ENCODE measurements at regions not wholly inside any gene's neighbourhood (a gene's known extent, or its start where the extent isn't known, plus 50 kb on each side); places are given as distances from the start of the nearest gene placed in this dataset.

DNA sequence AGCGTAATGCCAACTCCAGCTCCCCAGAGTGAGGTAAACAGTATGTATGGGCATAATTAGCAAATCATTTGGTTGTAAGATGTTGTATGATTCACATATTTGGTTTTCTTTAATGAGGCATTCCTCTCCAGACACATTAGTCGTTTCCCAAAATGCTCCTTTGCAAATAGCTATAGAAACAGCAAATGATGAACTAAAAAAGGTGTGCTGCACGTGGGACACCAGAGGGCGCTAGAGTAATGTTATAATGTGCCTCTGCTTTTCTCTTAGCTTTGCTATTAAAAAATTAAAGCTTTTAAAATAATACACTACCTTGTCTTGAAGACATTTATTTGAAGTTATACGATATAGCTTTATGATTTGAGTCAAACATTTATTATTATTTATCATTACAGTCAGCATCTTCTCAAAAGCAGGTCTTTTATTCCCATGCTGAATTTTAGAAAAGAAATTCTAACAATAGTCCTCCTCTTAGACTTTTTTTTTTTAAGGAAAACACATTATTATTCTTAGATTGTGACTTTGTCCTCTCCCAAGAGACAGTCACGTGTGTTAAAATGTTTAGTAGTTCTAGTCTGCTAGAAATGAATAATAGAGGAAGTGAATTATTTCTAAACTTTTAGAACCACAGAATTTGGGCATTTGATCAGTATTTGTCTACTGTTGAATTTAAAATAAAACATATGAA is 121.6 kb upstream of the FRY start:
- no peaks in the 10 kb centered on the region for H3K36me3 Mint-ChIP-seq (ENCODE audit: insufficient read depth, unreplicated experiment)
- peak; percentile 74 for DNase-seq (ENCODE audit: unreplicated experiment)
- ChIA-PET CTCF (interaction anchor here (0.5 to 4.4 kb wide), 71 partner anchors 8 to 1896 kb away, joined by 3 to 31 read pairs (median 4); partner anchors contain the start of genes BRCA2 and ZAR1L), POLR2A (interaction anchor here (1.1 to 1.9 kb wide), 5 partner anchors 36 to 671 kb away, joined by 3 to 14 read pairs (median 5); partner anchors contain the start of genes BRCA2 and ZAR1L)
- H3K9me3 Mint-ChIP-seq (ENCODE audit: unreplicated experiment), result no peaks in the 10 kb centered on the region
- no peak overlapping the region for H3K27ac Mint-ChIP-seq (ENCODE audit: low read depth, unreplicated experiment)
- intact Hi-C loops (cut with micrococcal nuclease), result loop anchor here (1.0 to 10.0 kb wide), 2 partner anchors 105 to 336 kb away; no protein-coding TSS in a partner anchor
- no peak overlapping the region for H3K4me3 Mint-ChIP-seq (ENCODE audit: unreplicated experiment)
- no peaks in the 10 kb centered on the region for H3K27me3 Mint-ChIP-seq (ENCODE audit: insufficient read depth, unreplicated experiment)
- BruUV-seq (replicated peaks), result no TSS peak
- peaks cover 12% of the 10 kb centered on the region for H3K4me1 Mint-ChIP-seq (ENCODE audit: insufficient read depth, unreplicated experiment)
- TF ChIP-seq CTCF (IDR thresholded peaks at IDR 0.05; ENCODE audit: unreplicated experiment), result peak; percentile 80

- no peak for DNase-seq (ENCODE audit: unreplicated experiment)
- Mint-ChIP-seq H3K36me3 (ENCODE audit: insufficient read depth, unreplicated experiment) (no peaks in the 10 kb centered on the region), H3K27ac (ENCODE audit: low read depth, unreplicated experiment) (no peak overlapping the region), H3K4me1 (ENCODE audit: insufficient read depth, unreplicated experiment) (peaks cover 12% of the 10 kb centered on the region), H3K9me3 (ENCODE audit: unreplicated experiment) (no peaks in the 10 kb centered on the region), H3K4me3 (ENCODE audit: unreplicated experiment) (no peak overlapping the region), H3K27me3 (ENCODE audit: insufficient read depth, unreplicated experiment) (no peaks in the 10 kb centered on the region)
- no peak for TF ChIP-seq CTCF (IDR thresholded peaks at IDR 0.05; ENCODE audit: unreplicated experiment)
- no TSS peak for BruUV-seq (replicated peaks)
- intact Hi-C loops (cut with micrococcal nuclease), result no loop called here
- POLR2A ChIA-PET, result interaction anchor here (1.1 to 1.9 kb wide), 5 partner anchors 35 to 670 kb away, joined by 3 to 14 read pairs (median 5); partner anchors contain the start of genes BRCA2 and ZAR1L
- CTCF ChIA-PET, result interaction anchor here (0.5 to 4.4 kb wide), 53 partner anchors 8 to 1897 kb away, joined by 3 to 31 read pairs (median 5); partner anchors contain the start of genes BRCA2 and ZAR1L
Observed at GRCh38 chr13:31910633-31911032, 120.9 kb upstream of the FRY start.

GRCh38 chr13:31912647-31913401 is 118.8 kb upstream of the FRY start:
- peaks cover 12% of the 10 kb centered on the region for H3K4me1 Mint-ChIP-seq (ENCODE audit: insufficient read depth, unreplicated experiment)
- no peaks in the 10 kb centered on the region for H3K27me3 Mint-ChIP-seq (ENCODE audit: insufficient read depth, unreplicated experiment)
- no TSS peak for BruUV-seq (replicated peaks)
- no peak overlapping the region for H3K27ac Mint-ChIP-seq (ENCODE audit: low read depth, unreplicated experiment)
- no peaks in the 10 kb centered on the region for H3K9me3 Mint-ChIP-seq (ENCODE audit: unreplicated experiment)
- H3K4me3 Mint-ChIP-seq (ENCODE audit: unreplicated experiment), result no peak overlapping the region
- intact Hi-C loops (cut with micrococcal nuclease), result loop anchor here (2.0 kb wide), 1 partner anchor 398 kb away; no protein-coding TSS in a partner anchor
- no peak for DNase-seq (ENCODE audit: unreplicated experiment)
- TF ChIP-seq CTCF (IDR thresholded peaks at IDR 0.05; ENCODE audit: unreplicated experiment), result no peak
- ChIA-PET POLR2A (interaction anchor here (0.6 to 0.7 kb wide), 2 partner anchors 39 to 104 kb away, joined by 3 to 6 read pairs; no protein-coding TSS in a partner anchor), CTCF (interaction anchor here (0.6 to 1.0 kb wide), 6 partner anchors 14 to 1345 kb away, joined by 3 to 5 read pairs (median 3); no protein-coding TSS in a partner anchor)
- H3K36me3 Mint-ChIP-seq (ENCODE audit: insufficient read depth, unreplicated experiment), result no peaks in the 10 kb centered on the region

DNA sequence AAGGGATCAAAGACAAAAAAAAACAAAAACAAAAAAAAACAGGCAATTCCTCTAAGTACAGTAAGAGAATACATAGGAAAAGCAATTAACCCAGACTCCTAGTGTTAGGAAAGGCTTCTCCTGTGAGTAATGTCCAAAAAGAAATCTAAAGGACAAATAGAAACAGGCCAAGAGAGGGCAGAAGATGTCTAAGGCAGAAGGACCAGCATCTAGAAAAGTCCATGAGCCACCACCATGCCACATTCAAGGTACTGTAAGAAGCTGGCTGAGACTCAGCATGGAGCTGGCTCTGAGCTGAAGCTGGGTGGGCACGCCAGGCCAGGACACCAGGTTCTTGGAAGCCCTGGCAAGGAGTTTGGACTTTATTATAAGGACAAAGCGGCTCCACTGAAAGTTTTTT is 118.1 kb upstream of the FRY start:
- no peaks in the 10 kb centered on the region for H3K9me3 Mint-ChIP-seq (ENCODE audit: unreplicated experiment)
- POLR2A ChIA-PET, result interaction anchor here (0.6 to 1.4 kb wide), 3 partner anchors 32 to 118 kb away, joined by 4 to 6 read pairs (median 4); partner anchors contain the start of gene FRY

More for the DNA sequence above, 118.1 kb upstream of the FRY start:
- Mint-ChIP-seq H3K27ac (ENCODE audit: low read depth, unreplicated experiment) (no peak overlapping the region), H3K36me3 (ENCODE audit: insufficient read depth, unreplicated experiment) (no peaks in the 10 kb centered on the region), H3K4me1 (ENCODE audit: insufficient read depth, unreplicated experiment) (peaks cover 12% of the 10 kb centered on the region), H3K27me3 (ENCODE audit: insufficient read depth, unreplicated experiment) (no peaks in the 10 kb centered on the region), H3K4me3 (ENCODE audit: unreplicated experiment) (no peak overlapping the region)
- intact Hi-C loops (cut with micrococcal nuclease), result loop anchor here (2.0 kb wide), 1 partner anchor 397 kb away; no protein-coding TSS in a partner anchor
- peak; percentile 20 for DNase-seq (ENCODE audit: unreplicated experiment)
- CTCF ChIA-PET, result interaction anchor here (0.6 to 2.4 kb wide), 8 partner anchors 8 to 1345 kb away, joined by 3 to 9 read pairs (median 4); no protein-coding TSS in a partner anchor
- no peak for TF ChIP-seq CTCF (IDR thresholded peaks at IDR 0.05; ENCODE audit: unreplicated experiment)
- BruUV-seq (replicated peaks), result no TSS peak
